ENCODE measurements at regions not wholly inside any gene's neighbourhood (a gene's known extent, or its start where the extent isn't known, plus 50 kb on each side); places are given as distances from the start of the nearest gene placed in this dataset.

DNA sequence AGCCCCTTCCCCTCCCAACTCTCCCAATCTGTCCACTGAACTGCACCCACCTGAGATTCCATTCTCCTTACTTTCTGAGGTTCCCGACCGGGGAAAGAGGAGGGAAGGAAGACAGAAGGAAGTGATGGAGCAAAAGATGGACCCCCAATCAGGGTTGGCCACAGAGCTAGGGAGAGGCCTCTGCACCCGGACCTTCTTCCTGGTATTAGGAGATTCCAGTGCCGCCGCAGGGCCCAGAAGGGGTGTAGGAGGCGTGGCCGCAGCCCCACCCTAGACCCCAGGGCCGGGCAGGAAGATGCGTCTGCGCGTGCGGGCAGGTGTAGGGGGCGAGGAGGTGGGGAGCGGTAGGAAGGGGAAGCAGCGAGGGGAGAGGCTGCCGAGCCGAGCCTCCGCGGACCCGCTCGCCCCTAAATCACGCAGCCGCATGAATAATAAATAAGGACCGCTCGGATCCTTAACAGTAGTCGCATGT is 104.2 kb upstream of the MVB12B start:
- no peak overlapping the region for H3K27ac ChIP-seq (ENCODE audit: extremely low read depth, low read depth, low read length)
- ChIA-PET CTCF (ENCODE audit: low intra/inter-chr PET ratio) (no interaction called here), POLR2A (no interaction called here)
- H3K36me3 ChIP-seq (ENCODE audit: control insufficient read depth, insufficient read depth, low read length), result no peaks in the 10 kb centered on the region
- H3K9me1 ChIP-seq (ENCODE audit: control insufficient read depth, insufficient read depth, low read length), result no peaks in the 10 kb centered on the region
- WGBS (ENCODE audit: insufficient coverage, low coverage, missing lambda C conversion rate), result 3% methylated on average over 17 of the region's 26 CpGs
- no peak overlapping the region for H3K4me2 ChIP-seq (ENCODE audit: insufficient read depth, low read length)
- no peaks in the 10 kb centered on the region for H3K9me3 ChIP-seq (replicated peaks; ENCODE audit: control insufficient read depth, insufficient read depth, low read depth, low read length)
- no TSS peak for BruUV-seq (replicated peaks)
- no peak overlapping the region for H2AFZ ChIP-seq (ENCODE audit: low read depth, low read length)
- intact Hi-C loops (cut with micrococcal nuclease), result no loop called here
- TF ChIP-seq ETS2 (tag; IDR thresholded peaks at IDR 0.05; ENCODE audit: borderline replicate concordance, poor library complexity, severe bottlenecking) (no peak), U2AF2 (optimal IDR thresholded peaks at IDR 0.05; ENCODE audit: low read depth, low read length) (no peak), HNRNPH1 (optimal IDR thresholded peaks at IDR 0.05; ENCODE audit: low read depth, low read length) (no peak), HNRNPK (IDR thresholded peaks at IDR 0.05; ENCODE audit: low read depth, low read length, poor library complexity, severe bottlenecking) (no peak), CEBPG (CRISPR knock-in tag; IDR thresholded peaks at IDR 0.05) (no peak), CEBPG (tag; conservative IDR thresholded peaks at IDR 0.05 in 1 of 2, IDR thresholded peaks at IDR 0.05 in 1 of 2) (no peak), ZSCAN29 (IDR thresholded peaks at IDR 0.05) (no peak)
- TF ChIP-seq, protein P1, sequence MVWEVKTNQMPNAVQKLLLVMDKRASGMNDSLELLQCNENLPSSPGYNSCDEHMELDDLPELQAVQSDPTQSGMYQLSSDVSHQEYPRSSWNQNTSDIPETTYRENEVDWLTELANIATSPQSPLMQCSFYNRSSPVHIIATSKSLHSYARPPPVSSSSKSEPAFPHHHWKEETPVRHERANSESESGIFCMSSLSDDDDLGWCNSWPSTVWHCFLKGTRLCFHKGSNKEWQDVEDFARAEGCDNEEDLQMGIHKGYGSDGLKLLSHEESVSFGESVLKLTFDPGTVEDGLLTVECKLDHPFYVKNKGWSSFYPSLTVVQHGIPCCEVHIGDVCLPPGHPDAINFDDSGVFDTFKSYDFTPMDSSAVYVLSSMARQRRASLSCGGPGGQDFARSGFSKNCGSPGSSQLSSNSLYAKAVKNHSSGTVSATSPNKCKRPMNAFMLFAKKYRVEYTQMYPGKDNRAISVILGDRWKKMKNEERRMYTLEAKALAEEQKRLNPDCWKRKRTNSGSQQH (CRISPR knock-in tag; IDR thresholded peaks at IDR 0.05), result no peak
- TF ChIP-seq, protein P2, sequence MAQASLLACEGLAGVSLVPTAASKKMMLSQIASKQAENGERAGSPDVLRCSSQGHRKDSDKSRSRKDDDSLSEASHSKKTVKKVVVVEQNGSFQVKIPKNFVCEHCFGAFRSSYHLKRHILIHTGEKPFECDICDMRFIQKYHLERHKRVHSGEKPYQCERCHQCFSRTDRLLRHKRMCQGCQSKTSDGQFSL (CRISPR knock-in tag; IDR thresholded peaks at IDR 0.05), result no peak
- TF ChIP-seq, protein P2 (tag; IDR thresholded peaks at IDR 0.05), result no peak
- TF ChIP-seq, protein P3, sequence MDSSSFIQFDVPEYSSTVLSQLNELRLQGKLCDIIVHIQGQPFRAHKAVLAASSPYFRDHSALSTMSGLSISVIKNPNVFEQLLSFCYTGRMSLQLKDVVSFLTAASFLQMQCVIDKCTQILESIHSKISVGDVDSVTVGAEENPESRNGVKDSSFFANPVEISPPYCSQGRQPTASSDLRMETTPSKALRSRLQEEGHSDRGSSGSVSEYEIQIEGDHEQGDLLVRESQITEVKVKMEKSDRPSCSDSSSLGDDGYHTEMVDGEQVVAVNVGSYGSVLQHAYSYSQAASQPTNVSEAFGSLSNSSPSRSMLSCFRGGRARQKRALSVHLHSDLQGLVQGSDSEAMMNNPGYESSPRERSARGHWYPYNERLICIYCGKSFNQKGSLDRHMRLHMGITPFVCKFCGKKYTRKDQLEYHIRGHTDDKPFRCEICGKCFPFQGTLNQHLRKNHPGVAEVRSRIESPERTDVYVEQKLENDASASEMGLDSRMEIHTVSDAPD (CRISPR knock-in tag; IDR thresholded peaks at IDR 0.05), result no peak
- H4K20me1 ChIP-seq (replicated peaks; ENCODE audit: control insufficient read depth, insufficient read depth, low read length), result peaks cover 5% of the 10 kb centered on the region; the same call in 1 of the 2 replicates
- H3K79me2 ChIP-seq (ENCODE audit: control insufficient read depth, insufficient read depth, low read length), result no peaks in the 10 kb centered on the region
- no peak overlapping the region for H3K9ac ChIP-seq (ENCODE audit: insufficient read depth in 1 of 2, low read depth in 2 of 2, low read length in 2 of 2)
- FAIRE-seq (no peak), DNase-seq (ENCODE audit: extremely low read depth in 1 of 4, low spot score in 3 of 4) (no peak), ATAC-seq (no peak)
- peaks cover 0 to 43% of the 10 kb centered on the region in 2 experiments; a peak in 3 of 5 replicates for H3K27me3 ChIP-seq (ENCODE audit: control insufficient read depth in 2 of 2, insufficient read depth in 2 of 2, low read length in 2 of 2)
- H3K4me1 ChIP-seq (replicated peaks in 1 of 2; ENCODE audit: control insufficient read depth in 2 of 2, insufficient read depth in 2 of 2, low read length in 2 of 2), result no peaks in the 10 kb centered on the region; a peak in 1 of 5 replicates
- H3K4me3 ChIP-seq, result no peak overlapping the region
- in situ Hi-C loops (cut with MboI), result no loop called here

All from K562 (cell line).